Endothelial cell of umbilical vein (primary cell): ENCODE measurements at regions not wholly inside any gene's neighbourhood (a gene's known extent, or its start where the extent isn't known, plus 50 kb on each side); places are given as distances from the start of the nearest gene placed in this dataset.

ENCODE experiments used
- BruUV-seq: library from RNA; stranded (reverse); fragments of 400-500 nt; replicated peaks from 2 replicates; lab custom pipeline; 2021; lab: Mats Ljungman, UMichigan
- CTCF ChIA-PET: fragments of 300-600, 350-600 bp; sonication (Branson Sonifier 250); formaldehyde crosslinking; loops from one replicate; lab custom pipeline; 2021; ENCODE audit warnings: antibody characterized with exemption, inconsistent platforms; lab: Charles Lee
- POLR2A ChIA-PET: fragments of 300-600, 350-600 bp; sonication (Branson Sonifier 250); formaldehyde crosslinking; loops from one replicate; lab custom pipeline; 2021; ENCODE audit warnings: antibody characterized with exemption, inconsistent platforms; lab: Charles Lee
- DNase-seq: peaks from one replicate; pipeline ENCODE4 v3.0.0-alpha.2; 2011; ENCODE audit warnings: low read depth, low spot score
- FAIRE-seq: peaks from 2 replicates; lab custom pipeline; 2011; peaks lifted over from hg19 to GRCh38; lab: Jason Lieb, UNC
- H2AFZ ChIP-seq: 2 replicates; pipeline ENCODE4 v1.6.0; 2012; ENCODE audit warnings: low read depth, low read length, control low read depth, inconsistent platforms
- H3K27ac ChIP-seq: 2 replicates; pipeline ENCODE4 v1.5.1; 2011; ENCODE audit warnings: low read depth, mild to moderate bottlenecking, control low read depth, low read length, moderate library complexity; ENCODE audit not compliant: insufficient read depth
- H3K27me3 ChIP-seq, 2 experiments: 2 replicates each; pipeline versions ENCODE4 v1.6.0 to v1.6.1; 2011; ENCODE audit warnings: low read length in 2 of 2, mixed read lengths in 1 of 2; ENCODE audit not compliant: control insufficient read depth in 2 of 2, insufficient read depth in 2 of 2
- H3K36me3 ChIP-seq, 2 experiments: 2 replicates in 1 of 2; 3 replicates in 1 of 2; pipeline ENCODE4 v1.5.1; 2011; ENCODE audit warnings: low read length in 2 of 2, mild to moderate bottlenecking in 1 of 2, moderate library complexity in 1 of 2; ENCODE audit not compliant: control insufficient read depth in 2 of 2, insufficient read depth in 2 of 2; ENCODE audit errors: extremely low read depth in 1 of 2
- H3K4me1 ChIP-seq: 3 replicates; pipeline ENCODE4 v1.5.1; 2011; ENCODE audit warnings: mild to moderate bottlenecking, low read length; ENCODE audit not compliant: control insufficient read depth, insufficient read depth; ENCODE audit errors: extremely low read depth
- H3K4me2 ChIP-seq: 2 replicates; pipeline ENCODE4 v1.6.1; 2011; ENCODE audit warnings: low read length, control low read depth, mixed read lengths; ENCODE audit not compliant: insufficient read depth
- H3K4me3 ChIP-seq, 3 experiments: fragments of 200-600 bp in 1 of 3; sonication (generic), shearing (Covaris generic) in 1 of 3; replicated peaks in 1 of 3; 2 replicates each; pipeline ENCODE4 v1.5.1; 2011 to 2016; ENCODE audit warnings: control low read depth in 3 of 3, low read length in 3 of 3, mild to moderate bottlenecking in 2 of 3, inconsistent platforms in 1 of 3, low read depth in 1 of 3, moderate library complexity in 1 of 3; ENCODE audit not compliant: insufficient read depth in 1 of 3
- H3K79me2 ChIP-seq: 2 replicates; pipeline ENCODE4 v1.6.0; 2012; ENCODE audit warnings: low read length, inconsistent platforms; ENCODE audit not compliant: control insufficient read depth, insufficient read depth
- H3K9ac ChIP-seq: replicated peaks from 2 replicates; pipeline ENCODE3; 2011; ENCODE audit warnings: low read length, control low read depth; ENCODE audit not compliant: insufficient read depth; ENCODE audit errors: extremely low read depth
- H3K9me1 ChIP-seq: replicated peaks from 3 replicates; pipeline ENCODE4 v1.6.0; 2011; ENCODE audit warnings: mild to moderate bottlenecking, low read length; ENCODE audit not compliant: control insufficient read depth, insufficient read depth; ENCODE audit errors: extremely low read depth
- H3K9me3 ChIP-seq: replicated peaks from 2 replicates; pipeline ENCODE4 v1.5.1; 2012; ENCODE audit warnings: low read length, inconsistent platforms; ENCODE audit not compliant: control insufficient read depth, insufficient read depth
- H4K20me1 ChIP-seq: replicated peaks from 2 replicates; pipeline ENCODE3; 2011; ENCODE audit warnings: mild to moderate bottlenecking, low read length; ENCODE audit not compliant: control insufficient read depth, insufficient read depth; ENCODE audit errors: extremely low read depth
- CTCF ChIP-seq, 2 donors: IDR thresholded peaks; 1 replicate in 1 of 2; 2 replicates in 1 of 2; pipeline ENCODE4 v1.5.1; 2011; ENCODE audit warnings: low read length in 2 of 2, mild to moderate bottlenecking in 2 of 2, moderate library complexity in 2 of 2, control low read depth in 1 of 2, inconsistent platforms in 1 of 2, low read depth in 1 of 2; ENCODE audit not compliant: insufficient read depth in 1 of 2; ENCODE audit errors: extremely low read depth in 1 of 2
- EZH2 ChIP-seq: IDR thresholded peaks from 2 replicates; pipeline ENCODE4 v1.6.1; 2012; ENCODE audit warnings: borderline replicate concordance, low read depth, mild to moderate bottlenecking, moderate library complexity, low read length, inconsistent platforms; ENCODE audit not compliant: severe bottlenecking
- FOS ChIP-seq: IDR thresholded peaks from 2 replicates; pipeline ENCODE4 v1.6.1; 2011; ENCODE audit warnings: mild to moderate bottlenecking, low read length, moderate library complexity, borderline replicate concordance; ENCODE audit not compliant: insufficient read depth
- GATA2 ChIP-seq: IDR thresholded peaks from 2 replicates; pipeline ENCODE4 v1.7.0; 2011; ENCODE audit warnings: low read depth, mild to moderate bottlenecking, moderate library complexity, mixed read lengths, low read length; ENCODE audit not compliant: insufficient read length, insufficient read depth
- JUN ChIP-seq: IDR thresholded peaks from 2 replicates; pipeline ENCODE4 v1.6.1; 2011; ENCODE audit warnings: borderline replicate concordance, low read depth; ENCODE audit not compliant: insufficient read length, insufficient read depth
- MYC ChIP-seq: IDR thresholded peaks from one replicate; pipeline ENCODE4 v1.6.1; 2011; ENCODE audit warnings: mild to moderate bottlenecking, low read depth, low read length
- POLR2A ChIP-seq: IDR thresholded peaks from 2 replicates; pipeline ENCODE4 v1.6.1; 2012; ENCODE audit warnings: low read depth, mild to moderate bottlenecking, control low read depth, low read length
- POLR2AphosphoS5 ChIP-seq: IDR thresholded peaks from 2 replicates; pipeline ENCODE4 v1.6.1; 2012; ENCODE audit warnings: low read depth, mild to moderate bottlenecking, control low read depth, low read length, moderate library complexity; ENCODE audit not compliant: insufficient read depth
- dilution Hi-C: fragments of 300-500 bp; cut with MboI; formaldehyde crosslinking; loops from one replicate; pipeline ENCODE4 v1.15.0; 2019; ENCODE audit warnings: low sequenced_read_pairs; ENCODE audit not compliant: extremely low pct_ligation_motif_present
- intact Hi-C: fragments of 100-400 bp; cut with micrococcal nuclease; formaldehyde crosslinking; loops from one replicate; pipeline ENCODE4 v1.10.0; 2022
- TF ChIP-seq, protein P1 (sequence below): IDR thresholded peaks from 2 replicates; pipeline ENCODE4 v1.6.1; 2011; ENCODE audit not compliant: insufficient read depth, insufficient read length

DNA sequence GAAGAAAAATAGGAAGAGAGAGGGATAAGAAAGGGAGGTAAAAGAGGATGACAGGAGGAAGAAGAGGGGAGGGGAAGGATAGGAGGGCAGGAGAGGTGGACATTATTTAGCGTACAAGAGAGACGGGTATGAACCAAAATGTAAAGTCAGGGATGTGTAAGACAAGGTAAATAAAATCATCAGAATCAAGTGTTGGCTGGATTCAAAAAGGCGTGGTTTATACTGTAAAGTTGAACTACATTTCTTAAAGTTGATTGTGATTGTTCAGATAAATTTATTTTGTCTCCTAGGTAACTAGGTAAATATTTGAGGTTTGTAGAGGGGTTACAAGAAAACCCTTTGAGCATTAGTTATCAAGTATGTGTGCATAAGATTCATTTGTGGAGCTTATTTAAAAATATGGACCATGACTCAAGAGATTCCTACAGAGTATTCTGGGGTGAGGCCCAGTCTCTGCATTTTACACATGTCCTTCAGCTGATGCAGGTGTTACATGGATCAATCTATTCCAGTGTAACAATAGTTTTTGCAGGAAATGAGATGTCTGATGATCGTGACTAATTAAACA is 512.1 kb upstream of the MBL2 start:
- Histone ChIP-seq H3K9me1 (no peaks in the 10 kb centered on the region), H3K36me3 (no peaks in the 10 kb centered on the region), H3K9ac (no peak overlapping the region), H2AFZ (no peak overlapping the region), H3K79me2 (no peaks in the 10 kb centered on the region), H3K4me2 (no peak overlapping the region), H4K20me1 (no peaks in the 10 kb centered on the region), H3K9me3 (no peaks in the 10 kb centered on the region), H3K4me3 (no peak overlapping the region), H3K27me3 (no peaks in the 10 kb centered on the region), H3K4me1 (no peaks in the 10 kb centered on the region), H3K27ac (no peak overlapping the region)
- no TSS peak for BruUV-seq
- POLR2A ChIA-PET, result no interaction called here
- no peak for DNase-seq
- intact Hi-C loops, result no loop called here
- CTCF ChIA-PET, result interaction anchor here (1.2 kb wide), 1 partner anchor 333 kb away, joined by 3 read pairs; no protein-coding TSS in a partner anchor
- no peak for FAIRE-seq
- TF ChIP-seq, protein P1, sequence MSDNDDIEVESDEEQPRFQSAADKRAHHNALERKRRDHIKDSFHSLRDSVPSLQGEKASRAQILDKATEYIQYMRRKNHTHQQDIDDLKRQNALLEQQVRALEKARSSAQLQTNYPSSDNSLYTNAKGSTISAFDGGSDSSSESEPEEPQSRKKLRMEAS, result no peak
- TF ChIP-seq GATA2 (no peak), EZH2 (no peak), JUN (no peak), FOS (no peak), POLR2A (no peak), MYC (no peak), POLR2AphosphoS5 (no peak), CTCF (IDR thresholded peaks at IDR 0.05; ENCODE audit: extremely low read depth in 1 of 2, insufficient read depth in 1 of 2, low read depth in 1 of 2, low read length in 2 of 2) (no peak)
- dilution Hi-C loops, result no loop called here
